B cell (primary cell): ENCODE measurements at regions not wholly inside any gene's neighbourhood (a gene's known extent, or its start where the extent isn't known, plus 50 kb on each side); places are given as distances from the start of the nearest gene placed in this dataset.

Experiments used
- ATAC-seq: fragments of 200-7000 bp; cut with Tn5 transposase; one replicate; pipeline ENCODE4 v1.10.0; 2021; ENCODE audit warnings: low read depth, mild to moderate bottlenecking, moderate number of reproducible peaks, moderate library complexity
- CTCF ChIA-PET: fragments of 350-600 bp; sonication (Branson Sonifier 250); formaldehyde crosslinking; loops from one replicate; lab custom pipeline; 2021; ENCODE audit warnings: antibody characterized with exemption, inconsistent platforms; lab: Charles Lee
- POLR2A ChIA-PET: fragments of 350-600 bp; sonication (Branson Sonifier 250); formaldehyde crosslinking; loops from one replicate; lab custom pipeline; 2021; ENCODE audit warnings: antibody characterized with exemption; lab: Charles Lee
- DNase-seq: peaks from one replicate; pipeline ENCODE4 v3.0.0; 2013
- H2AFZ ChIP-seq: 2 replicates; pipeline ENCODE4 v1.6.1; 2012; ENCODE audit warnings: mild to moderate bottlenecking, low read depth, low read length; ENCODE audit not compliant: insufficient read depth, poor library complexity, severe bottlenecking
- H3K27ac ChIP-seq, 2 donors: 1 replicate in 1 of 2; 2 replicates in 1 of 2; pipeline ENCODE4 v1.5.1; 2012 to 2013; ENCODE audit warnings: low read length in 2 of 2, mild to moderate bottlenecking in 2 of 2, moderate library complexity in 1 of 2
- H3K27me3 ChIP-seq, 4 experiments: fragments of 200-600 bp in 1 of 4; sonication (generic) in 1 of 4; replicated peaks in 1 of 4; 1 replicate in 2 of 4; 2 replicates in 2 of 4; pipeline versions ENCODE4 v1.6.1 to v1.7.0; 2013 to 2016; ENCODE audit warnings: low read length in 3 of 4, mild to moderate bottlenecking in 2 of 4, mixed read lengths in 1 of 4, moderate library complexity in 1 of 4; ENCODE audit not compliant: insufficient read depth in 4 of 4, control insufficient read depth in 3 of 4; ENCODE audit errors: control extremely low read depth in 1 of 4
- H3K36me3 ChIP-seq, 2 experiments: replicated peaks in 1 of 2; 1 replicate in 1 of 2; 2 replicates in 1 of 2; pipeline versions ENCODE4 v1.6.1 to v1.7.1; 2013; ENCODE audit warnings: low read length in 1 of 2; ENCODE audit not compliant: insufficient read depth in 2 of 2, control insufficient read depth in 1 of 2; ENCODE audit errors: control extremely low read depth in 1 of 2, extremely low read depth in 1 of 2
- H3K4me1 ChIP-seq, 2 donors: fragments of 200-600 bp in 1 of 2; sonication (generic) in 1 of 2; 1 replicate in 1 of 2; 2 replicates in 1 of 2; pipeline versions ENCODE4 v1.5.1 to v1.6.1; 2013 to 2017; ENCODE audit warnings: low read length in 2 of 2; ENCODE audit not compliant: control insufficient read depth in 2 of 2, insufficient read depth in 2 of 2
- H3K4me2 ChIP-seq: replicated peaks from 2 replicates; pipeline ENCODE3; 2012; ENCODE audit warnings: mild to moderate bottlenecking, low read depth, low read length; ENCODE audit not compliant: poor library complexity, severe bottlenecking
- H3K4me3 ChIP-seq, 5 experiments: fragments of 200-600 bp in 1 of 5; sonication (generic) in 1 of 5; 1 replicate in 3 of 5; 2 replicates in 2 of 5; pipeline versions ENCODE4 v1.5.1 to v1.7.0; 2011 to 2016; ENCODE audit warnings: low read length in 4 of 5, mild to moderate bottlenecking in 4 of 5, low read depth in 2 of 5, control low read depth in 1 of 5, moderate library complexity in 1 of 5; ENCODE audit not compliant: insufficient read depth in 1 of 5; ENCODE audit errors: control extremely low read depth in 1 of 5, extremely low read depth in 1 of 5
- H3K79me2 ChIP-seq: fragments of 200-600 bp; sonication (generic); one replicate; pipeline ENCODE4 v1.6.0; 2016; ENCODE audit warnings: low read length; ENCODE audit not compliant: control insufficient read depth, insufficient read depth
- H3K9ac ChIP-seq: fragments of 200-600 bp; sonication (generic); 2 replicates; pipeline ENCODE4 v1.6.1; 2017; ENCODE audit warnings: mild to moderate bottlenecking, low read length, moderate library complexity
- H3K9me3 ChIP-seq, 3 donors: one replicate each; pipeline versions ENCODE4 v1.6.1 to v1.7.1; 2013; ENCODE audit warnings: low read length in 2 of 3; ENCODE audit not compliant: control insufficient read depth in 2 of 3, insufficient read depth in 1 of 3; ENCODE audit errors: control extremely low read depth in 1 of 3
- H4K20me1 ChIP-seq: 2 replicates; pipeline ENCODE4 v1.6.0; 2012; ENCODE audit warnings: mild to moderate bottlenecking, low read length; ENCODE audit not compliant: insufficient read depth, control insufficient read depth, poor library complexity, severe bottlenecking
- H3K27ac Mint-ChIP-seq: one replicate; pipeline ENCODE4 v1.8.0; 2021; ENCODE audit warnings: mixed read lengths
- H3K27me3 Mint-ChIP-seq: one replicate; pipeline ENCODE4 v1.8.0; 2021; ENCODE audit warnings: mixed read lengths
- H3K4me1 Mint-ChIP-seq: one replicate; pipeline ENCODE4 v1.8.0; 2021; ENCODE audit warnings: mixed read lengths
- H3K4me3 Mint-ChIP-seq: one replicate; pipeline ENCODE4 v1.8.0; 2021; ENCODE audit warnings: mixed read lengths
- H3K9me3 Mint-ChIP-seq: one replicate; pipeline ENCODE4 v1.8.0; 2022; ENCODE audit warnings: mixed read lengths; ENCODE audit not compliant: insufficient read depth
- CTCF ChIP-seq: fragments of 200-600 bp; IDR thresholded peaks from one replicate; pipeline ENCODE4 v1.8.0; 2022; ENCODE audit warnings: antibody characterized with exemption, mild to moderate bottlenecking
- EZH2 ChIP-seq: IDR thresholded peaks from 2 replicates; pipeline ENCODE4 v1.6.1; 2012; ENCODE audit warnings: borderline replicate concordance, low read depth, mild to moderate bottlenecking, moderate library complexity, low read length; ENCODE audit not compliant: insufficient read depth, poor library complexity, severe bottlenecking
- WGBS: methylation state at CpG from one replicate; pipeline ENCODE4 v1.1.5; 2013; ENCODE audit warnings: missing lambda C conversion rate; ENCODE audit not compliant: insufficient coverage; 5-methylcytosine and 5-hydroxymethylcytosine counted together
- intact Hi-C: fragments of 100-400 bp; cut with micrococcal nuclease; formaldehyde crosslinking; loops from one replicate; pipeline ENCODE4 v1.10.0; 2022

DNA sequence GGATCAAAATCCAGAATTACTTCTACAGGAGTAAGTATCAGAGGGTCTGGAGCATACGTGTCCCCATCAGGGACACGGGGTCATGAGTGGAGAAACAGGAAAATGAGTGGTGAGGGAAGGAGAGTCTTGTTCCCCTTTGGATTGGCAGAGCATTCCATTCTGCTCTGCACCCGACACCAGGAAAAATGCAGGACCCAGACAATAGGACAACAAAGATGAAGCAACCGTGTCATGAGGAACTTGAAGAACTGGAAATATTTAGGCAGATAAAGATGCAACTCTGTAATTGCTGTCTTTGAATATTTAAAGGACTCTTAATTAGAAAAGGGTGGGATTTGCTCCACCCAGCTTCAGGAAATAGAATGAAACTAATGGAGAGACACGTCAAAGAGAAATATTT, 89.0 kb upstream of the BLID start:
- no peaks in the 10 kb centered on the region for H3K4me1 Mint-ChIP-seq
- H3K36me3 ChIP-seq = no peaks in the 10 kb centered on the region
- no peaks in the 10 kb centered on the region for H4K20me1 ChIP-seq
- no peak overlapping the region for H3K27ac Mint-ChIP-seq
- no peak for TF ChIP-seq EZH2
- H3K9me3 ChIP-seq = no peaks in the 10 kb centered on the region
- no peak overlapping the region for H3K9ac ChIP-seq
- ChIA-PET POLR2A (no interaction called here), CTCF (interaction anchor here (1.8 kb wide), 1 partner anchor 10 kb away, joined by 4 read pairs; no protein-coding TSS in a partner anchor)
- peaks cover 0 to 7% (median 2%) of the 10 kb centered on the region in 4 experiments for H3K27me3 ChIP-seq
- no peak overlapping the region for H3K27ac ChIP-seq
- no peaks in the 10 kb centered on the region for H3K4me1 ChIP-seq
- H3K27me3 Mint-ChIP-seq = peaks cover 37% of the 10 kb centered on the region
- DNase-seq (no peak), ATAC-seq (no peak)
- no peaks in the 10 kb centered on the region for H3K9me3 Mint-ChIP-seq
- no peak overlapping the region for H3K4me3 Mint-ChIP-seq
- 91% methylated on average over 4 of the region's 5 CpGs for WGBS
- H3K4me3 ChIP-seq = no peak overlapping the region
- H2AFZ ChIP-seq = no peak overlapping the region
- no peaks in the 10 kb centered on the region for H3K79me2 ChIP-seq
- intact Hi-C loops = no loop called here
- no peak overlapping the region for H3K4me2 ChIP-seq

DNA sequence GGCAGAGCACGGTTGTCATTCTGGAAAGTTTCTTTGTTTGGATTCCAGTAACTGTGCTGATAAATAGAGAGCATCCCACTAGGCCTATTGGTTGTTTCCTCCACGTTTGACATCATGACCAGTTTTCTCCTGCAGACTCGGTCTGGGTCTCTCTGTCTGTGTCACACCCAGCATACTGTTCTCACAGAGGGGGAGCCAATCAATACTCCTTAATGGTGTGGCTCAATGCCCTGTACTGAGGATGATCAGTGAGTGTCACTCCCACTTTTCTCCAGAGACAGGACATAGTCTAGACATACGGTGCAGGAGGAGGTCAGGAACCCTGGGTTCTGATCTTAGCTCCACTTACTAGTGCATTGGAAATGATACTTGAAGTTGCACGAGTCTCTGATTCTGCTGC, 88.2 kb upstream of the BLID start:
- CTCF ChIA-PET = interaction anchor here (1.8 to 2.7 kb wide), 4 partner anchors 9 to 548 kb away, joined by 4 to 29 read pairs (median 8); no protein-coding TSS in a partner anchor
- ATAC-seq = no peak
- Mint-ChIP-seq H3K27ac (no peak overlapping the region), H3K27me3 (peaks cover 35% of the 10 kb centered on the region), H3K4me1 (no peaks in the 10 kb centered on the region), H3K4me3 (no peak overlapping the region), H3K9me3 (no peaks in the 10 kb centered on the region)
- no peak overlapping the region for H3K9ac ChIP-seq
- H2AFZ ChIP-seq = no peak overlapping the region
- no peaks in the 10 kb centered on the region for H3K79me2 ChIP-seq
- POLR2A ChIA-PET = no interaction called here
- H3K4me1 ChIP-seq = no peaks in the 10 kb centered on the region
- TF ChIP-seq EZH2 (no peak), CTCF (no peak)
- H3K4me2 ChIP-seq = no peak overlapping the region
- H3K4me3 ChIP-seq = no peak overlapping the region
- no peak overlapping the region for H3K27ac ChIP-seq
- no peaks in the 10 kb centered on the region for H4K20me1 ChIP-seq
- no peaks in the 10 kb centered on the region for H3K36me3 ChIP-seq
- no peak for DNase-seq
- intact Hi-C loops = no loop called here
- H3K27me3 ChIP-seq = peaks cover 0 to 7% (median 2%) of the 10 kb centered on the region in 4 experiments
- WGBS = 61% methylated on average over 2 of the region's 5 CpGs
- no peaks in the 10 kb centered on the region for H3K9me3 ChIP-seq
